NCI-H2227 treated with DMSO at 0.1 percent for 48 hours (cell line): ENCODE measurements at regions not wholly inside any gene's neighbourhood (a gene's known extent, or its start where the extent isn't known, plus 50 kb on each side); places are given as distances from the start of the nearest gene placed in this dataset.

Source experiments
- DNase-seq: peaks from one replicate; lab custom pipeline; 2025; lab: John Stamatoyannopoulos, UW

DNA sequence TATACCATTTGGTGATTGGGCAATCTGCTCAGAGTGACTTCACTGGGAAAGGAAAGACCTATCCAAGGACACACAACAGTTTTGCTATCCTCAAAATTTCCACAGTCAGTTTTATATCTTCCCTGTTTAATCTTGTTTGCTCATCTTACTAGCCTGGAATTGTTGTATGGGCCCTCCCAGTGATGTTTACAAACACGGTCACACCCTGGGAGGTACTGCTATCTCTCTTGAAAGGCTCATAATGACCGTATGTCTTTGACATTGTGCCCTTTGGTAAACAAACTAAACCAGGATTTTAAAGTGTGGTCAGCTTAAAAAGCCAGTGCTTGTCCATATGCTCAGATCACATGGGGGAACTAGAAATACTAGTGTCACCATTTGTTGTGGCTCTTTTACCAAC lies 277.0 kb downstream of the CDH2 start:
- no peak for DNase-seq

DNA sequence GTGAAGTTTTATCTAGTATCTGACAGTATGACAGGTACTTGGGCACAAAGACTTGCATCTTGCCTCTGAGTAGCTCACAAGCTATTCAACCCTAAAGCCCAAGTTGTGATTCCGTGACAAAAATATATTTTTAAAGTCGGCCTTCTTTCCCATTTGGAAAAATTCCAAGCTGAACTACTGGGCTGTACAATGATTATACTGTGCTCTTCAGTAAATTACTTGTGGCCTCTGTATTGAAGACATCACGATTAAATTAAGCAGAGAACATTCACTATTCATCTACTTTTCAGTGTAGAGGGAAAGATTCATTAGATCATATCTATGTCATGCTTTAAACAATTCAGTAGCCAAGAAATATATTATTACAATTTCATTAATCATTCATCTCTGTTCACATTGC lies 282.2 kb downstream of the CDH2 start:
- peak; percentile 20 for DNase-seq

DNA sequence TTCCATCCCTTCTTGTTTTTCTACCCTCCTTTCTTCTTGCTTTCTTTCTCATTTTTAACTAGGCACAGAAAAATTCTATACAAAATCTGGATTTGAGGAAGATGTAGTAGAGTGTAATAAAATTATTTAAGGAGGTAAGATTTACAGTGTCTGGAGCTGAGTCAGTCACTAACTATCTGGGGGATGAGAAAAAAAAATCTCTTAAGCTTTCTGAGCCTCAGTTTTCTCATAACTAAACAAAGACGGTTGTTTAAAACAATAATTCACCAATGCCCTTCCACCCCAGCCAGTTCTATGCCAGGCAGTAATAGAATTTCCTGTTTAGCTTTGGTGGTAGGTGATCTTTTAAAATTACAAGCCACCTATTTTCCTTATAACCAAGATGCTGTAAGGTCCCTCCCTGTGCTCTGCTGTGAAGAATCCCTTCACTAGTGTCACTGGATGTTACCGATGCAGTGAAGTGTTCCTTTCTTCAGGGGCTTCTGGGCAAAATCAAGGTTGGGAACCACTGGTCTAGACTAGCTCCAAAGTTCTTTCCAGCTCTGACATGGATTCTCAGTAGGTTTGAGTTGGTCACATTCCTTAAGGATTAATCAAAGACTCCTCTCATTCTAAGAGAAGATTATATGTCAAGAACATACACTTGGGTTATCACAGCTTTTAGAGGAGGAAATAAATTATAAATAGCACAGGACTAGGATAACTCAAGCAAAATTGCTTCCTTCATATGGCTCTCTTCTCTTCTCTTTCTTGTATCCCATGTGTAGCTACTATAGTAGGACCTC lies 289.0 kb downstream of the CDH2 start:
- DNase-seq = no peak

DNA sequence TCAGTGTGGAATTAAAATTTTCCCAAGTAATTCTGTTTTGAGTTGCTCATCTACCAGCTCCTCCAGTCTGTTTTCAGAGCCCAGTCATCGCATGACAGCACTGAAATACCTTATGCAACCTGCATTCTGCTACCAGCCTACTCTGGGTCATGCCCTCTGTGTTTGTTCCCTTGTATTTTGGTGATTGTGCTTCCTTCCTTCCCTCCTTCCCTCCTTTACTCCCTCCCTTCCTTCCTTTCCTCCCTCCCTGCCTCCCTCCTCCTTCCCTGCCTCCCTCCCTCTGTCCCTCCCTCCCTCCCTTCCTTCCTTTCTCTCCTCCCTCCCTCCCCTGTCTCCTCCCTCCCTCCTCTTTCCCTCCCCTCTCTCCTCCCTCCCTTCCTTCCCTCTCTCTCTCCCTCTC lies 289.6 kb downstream of the CDH2 start:
- DNase-seq = no peak

DNA sequence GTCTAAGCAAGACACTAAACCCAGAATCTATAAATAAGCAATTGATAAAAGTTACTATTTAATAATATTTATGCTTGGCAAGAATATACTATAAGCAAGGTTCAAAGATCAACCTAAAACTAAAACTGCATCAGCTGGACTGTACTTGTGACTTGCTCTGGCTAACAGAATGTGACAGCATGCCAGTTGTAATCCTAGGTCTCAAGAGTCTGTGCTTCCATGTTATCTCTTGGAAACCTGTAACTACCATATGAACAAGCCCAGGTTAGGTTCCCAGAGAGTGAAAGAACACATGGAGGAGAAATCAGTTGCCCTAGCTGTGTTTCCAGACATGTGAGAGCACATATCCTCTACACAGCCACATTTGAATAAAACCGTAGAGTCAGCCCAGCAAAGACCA lies 297.4 kb downstream of the CDH2 start:
- no peak for DNase-seq

DNA sequence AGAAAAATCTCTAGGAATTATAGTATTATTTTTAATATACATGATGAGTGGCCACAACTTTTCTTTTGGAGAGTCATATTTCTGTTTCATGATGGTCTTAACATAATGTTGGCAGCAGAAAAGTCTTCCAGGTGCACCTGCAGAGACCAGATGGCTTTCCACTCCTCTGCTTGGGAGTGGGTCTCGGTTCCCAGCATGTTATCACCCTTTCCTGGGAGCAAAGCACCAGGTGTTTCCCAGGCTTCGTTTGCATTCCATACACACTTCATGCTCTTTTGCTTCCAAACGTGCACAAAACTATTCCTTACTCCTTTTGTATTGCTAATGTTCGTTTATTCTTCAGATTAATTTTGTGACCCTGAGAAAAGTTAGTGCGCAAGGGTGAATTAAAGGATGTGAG lies 305.2 kb downstream of the CDH2 start:
- no peak for DNase-seq

DNA sequence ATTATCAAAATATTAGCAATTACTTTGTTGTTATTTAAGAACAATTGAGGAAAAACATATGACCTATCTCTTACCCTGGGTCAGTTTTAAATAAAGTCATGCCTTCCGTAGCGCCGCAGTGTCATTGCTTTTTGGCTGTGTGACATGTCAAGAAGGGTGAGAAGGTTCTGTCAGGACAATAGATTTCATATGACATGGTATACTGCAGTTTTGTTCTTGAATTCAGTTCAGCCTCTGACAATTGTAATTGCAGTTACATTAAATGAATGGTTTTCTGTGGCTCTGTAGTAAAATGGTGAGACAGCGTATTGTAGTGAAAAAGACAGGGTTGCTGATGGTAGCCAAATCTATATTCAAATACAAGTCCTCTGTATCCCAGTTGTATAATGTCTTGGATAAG lies 307.2 kb downstream of the CDH2 start:
- no peak for DNase-seq

DNA sequence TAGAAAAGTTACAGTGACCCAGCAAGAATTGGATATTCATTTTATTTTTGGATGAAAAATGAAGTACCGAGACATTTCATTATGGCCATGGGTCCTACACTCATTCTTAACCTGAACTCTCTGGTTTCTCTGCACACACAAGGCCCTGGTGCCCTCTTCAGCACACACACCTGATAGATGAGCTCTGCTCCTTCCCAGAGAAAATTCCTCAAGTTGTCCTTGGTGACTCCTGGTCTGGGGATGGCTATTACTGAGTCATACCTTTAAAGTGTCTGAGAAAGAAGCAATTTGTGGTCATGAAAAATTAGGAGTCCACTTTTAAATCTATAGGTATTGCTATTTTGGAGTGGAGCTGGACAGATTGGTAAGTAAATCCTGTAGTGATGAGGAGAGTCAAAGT lies 311.5 kb downstream of the CDH2 start:
- no peak for DNase-seq

DNA sequence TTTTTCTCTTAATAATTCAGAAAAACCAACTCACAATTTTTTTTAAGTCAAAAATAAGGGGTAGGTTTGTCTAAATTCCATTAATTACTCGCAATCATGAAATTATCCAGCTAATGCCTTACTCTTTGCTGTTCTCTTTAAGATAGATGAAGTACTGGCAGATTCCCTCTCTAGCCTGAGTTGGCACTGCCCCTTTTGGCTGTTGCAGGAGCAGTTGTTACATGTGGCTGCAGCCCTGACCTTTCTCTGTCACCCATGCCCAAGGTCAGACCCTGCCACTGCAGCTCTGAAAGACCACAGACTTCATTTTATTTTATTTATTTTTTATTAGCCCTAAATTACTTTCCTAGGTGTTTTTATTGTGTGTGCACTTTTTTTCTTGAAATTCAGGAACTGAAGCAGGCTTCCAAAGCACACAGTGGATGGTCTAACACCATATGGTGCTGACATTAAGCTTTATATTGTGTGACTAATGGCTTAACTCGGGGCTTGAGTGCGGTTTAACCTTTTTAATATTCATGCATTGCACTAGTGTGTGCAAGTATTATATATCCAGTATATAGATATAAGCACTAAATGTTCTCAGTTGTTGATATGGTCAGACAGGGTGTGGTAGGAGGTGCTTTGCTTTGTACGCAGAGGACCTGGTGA lies 313.0 kb downstream of the CDH2 start:
- no peak for DNase-seq

DNA sequence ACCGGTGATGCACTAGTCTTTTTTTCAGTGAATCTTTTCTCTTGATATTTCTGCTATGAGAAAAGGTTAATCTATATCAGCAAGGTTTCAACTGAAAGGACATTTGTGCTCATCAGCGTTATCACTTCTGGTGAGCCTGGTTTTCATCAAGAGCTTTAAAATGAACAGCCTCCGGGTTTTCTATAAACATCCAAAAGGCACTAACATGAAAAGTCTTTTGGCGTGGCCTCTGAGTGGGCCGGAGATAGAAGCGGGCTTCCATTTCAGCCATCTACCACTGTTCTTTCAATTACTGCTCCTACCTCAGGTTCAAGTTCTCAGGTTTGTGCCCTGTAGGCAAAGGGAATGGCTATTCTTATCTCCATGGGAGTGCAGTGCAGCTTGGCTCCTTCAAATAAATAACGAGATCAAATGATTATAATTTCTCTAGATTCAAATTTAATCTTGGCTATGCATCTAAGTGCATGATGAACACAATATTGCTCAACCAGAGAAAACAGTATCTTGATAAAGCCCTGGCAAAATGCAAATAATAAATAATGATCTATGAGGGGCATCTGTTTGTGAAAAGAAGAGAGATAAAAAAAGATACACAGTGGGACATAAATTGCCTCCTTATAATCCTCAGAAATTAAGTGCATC lies 314.8 kb downstream of the CDH2 start:
- peak; percentile 60 for DNase-seq

DNA sequence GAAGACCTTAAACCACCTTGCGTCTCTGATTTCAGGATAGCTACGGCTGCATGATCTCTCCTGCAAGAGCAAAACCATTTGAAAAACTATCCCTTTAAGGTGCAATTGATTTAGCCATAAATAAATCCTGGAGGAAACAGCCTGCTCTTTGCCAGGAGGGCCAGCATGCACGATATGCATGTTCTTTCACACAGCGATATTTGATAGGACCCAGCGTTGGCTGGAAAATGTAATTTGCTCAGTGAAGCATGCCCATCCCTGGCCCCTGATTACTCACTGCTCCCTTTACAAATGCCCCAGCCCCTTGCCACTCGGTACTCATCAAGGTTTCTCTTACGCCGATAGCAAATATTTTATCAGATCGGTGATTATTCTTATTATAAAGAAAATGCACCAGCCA lies 315.4 kb downstream of the CDH2 start:
- DNase-seq = peak; percentile 76

DNA sequence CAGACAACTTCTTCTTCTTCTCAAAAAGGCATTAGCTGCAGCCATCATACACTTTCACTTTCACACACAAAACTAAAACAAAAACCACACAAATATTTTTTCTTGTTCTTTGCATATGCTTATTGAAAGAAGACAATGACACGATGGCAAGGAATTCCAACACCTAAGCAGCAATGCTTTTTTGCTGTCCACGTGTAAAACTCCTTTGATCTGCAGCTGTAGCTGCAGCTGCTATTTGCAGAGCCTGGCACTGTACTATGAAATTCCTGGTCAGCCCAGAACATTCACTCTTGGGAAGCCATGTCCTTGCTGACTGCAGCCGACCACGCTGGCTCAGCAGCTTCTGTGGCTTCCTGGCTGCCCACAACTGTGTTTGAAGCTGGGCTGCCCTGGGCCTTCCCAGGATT lies 316.2 kb downstream of the CDH2 start:
- DNase-seq = peak; percentile 35

DNA sequence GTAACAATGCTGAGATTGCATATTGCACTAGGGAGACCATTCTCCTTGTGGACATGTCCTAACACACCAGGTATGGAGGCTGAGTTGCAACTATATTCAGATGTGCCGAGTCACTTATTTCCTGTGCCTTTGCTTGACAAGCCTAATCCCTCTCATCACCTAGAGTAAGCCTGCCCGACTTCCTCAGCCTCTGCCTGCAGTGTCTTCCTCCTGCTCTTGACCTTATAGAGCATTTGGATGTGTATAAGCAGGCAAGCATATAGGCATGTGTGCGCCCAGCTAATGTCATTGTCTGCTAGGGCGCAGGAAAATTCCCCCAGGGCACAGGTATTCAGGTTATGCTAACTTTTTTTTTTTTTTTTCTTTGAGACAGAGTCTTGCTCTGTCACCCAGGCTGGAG lies 316.9 kb downstream of the CDH2 start:
- DNase-seq = no peak

DNA sequence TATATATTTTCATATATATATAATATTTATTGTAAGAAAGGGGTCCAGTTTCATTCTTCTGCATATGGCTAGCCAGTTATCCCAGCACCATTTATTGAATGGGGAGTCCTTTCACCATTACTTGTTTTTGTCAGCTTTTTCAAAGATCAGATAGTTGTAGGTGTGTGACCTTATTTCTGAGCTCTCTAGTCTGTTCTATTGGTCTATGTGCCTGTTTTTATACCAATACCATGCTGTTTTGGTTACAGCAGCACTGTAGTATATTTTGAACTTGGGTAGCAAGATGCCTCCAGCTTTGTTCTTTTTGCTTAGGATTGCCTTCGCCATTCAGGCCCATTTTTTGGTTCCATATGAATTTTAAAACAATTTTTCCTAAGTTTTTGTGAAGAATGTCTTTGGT lies 320.1 kb downstream of the CDH2 start:
- no peak for DNase-seq

DNA sequence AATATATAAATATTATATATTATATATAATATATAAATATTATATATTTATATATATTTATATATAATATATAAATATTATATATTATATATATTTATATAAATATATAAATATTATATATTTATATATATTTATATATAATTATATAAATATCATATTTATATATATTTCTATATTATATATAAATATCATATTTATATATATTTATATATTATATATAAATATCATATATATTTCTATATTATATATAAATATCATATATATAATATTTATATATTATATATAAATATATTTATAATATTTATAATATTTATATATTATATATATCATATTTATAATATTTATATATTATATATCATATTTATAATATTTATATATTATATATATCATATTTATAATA lies 321.4 kb downstream of the CDH2 start:
- no peak for DNase-seq

DNA sequence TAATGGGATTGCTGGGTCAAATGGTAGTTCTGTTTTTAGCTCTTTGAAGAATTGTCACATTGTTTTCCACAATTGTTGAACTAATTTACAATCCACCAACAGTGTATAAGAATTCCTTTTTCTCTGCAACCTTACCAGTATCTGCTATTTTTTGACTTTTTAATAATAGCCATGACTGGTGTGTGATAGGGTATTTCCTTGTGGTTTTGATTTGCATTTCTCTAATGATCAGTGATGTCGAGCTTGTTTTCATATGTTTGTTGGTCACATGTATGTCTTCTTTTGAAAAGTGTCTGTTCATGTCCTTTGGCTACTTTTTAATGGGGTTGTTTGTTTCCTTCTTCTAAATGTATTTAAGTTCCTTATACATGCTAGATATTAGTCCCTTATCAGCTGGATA lies 322.3 kb downstream of the CDH2 start:
- DNase-seq = no peak

DNA sequence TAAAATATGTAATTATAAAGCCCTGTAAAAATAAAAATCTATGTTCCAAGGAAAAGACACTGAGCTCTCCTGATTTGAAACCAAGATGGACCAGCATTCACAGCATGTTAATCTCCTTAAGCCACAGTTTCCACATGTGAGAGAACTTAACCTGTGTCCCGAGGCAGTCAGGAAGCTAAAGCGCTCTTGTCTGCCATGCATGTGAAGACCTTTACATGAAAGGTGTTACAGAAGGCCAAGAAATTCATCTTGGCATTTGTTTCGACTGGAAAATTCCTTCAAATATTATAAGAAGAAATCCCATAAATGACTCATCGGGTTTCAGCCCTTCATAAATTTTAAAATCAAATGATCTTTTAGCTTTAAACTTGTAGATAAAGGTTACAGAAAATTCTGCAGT lies 328.6 kb downstream of the CDH2 start:
- DNase-seq = no peak

DNA sequence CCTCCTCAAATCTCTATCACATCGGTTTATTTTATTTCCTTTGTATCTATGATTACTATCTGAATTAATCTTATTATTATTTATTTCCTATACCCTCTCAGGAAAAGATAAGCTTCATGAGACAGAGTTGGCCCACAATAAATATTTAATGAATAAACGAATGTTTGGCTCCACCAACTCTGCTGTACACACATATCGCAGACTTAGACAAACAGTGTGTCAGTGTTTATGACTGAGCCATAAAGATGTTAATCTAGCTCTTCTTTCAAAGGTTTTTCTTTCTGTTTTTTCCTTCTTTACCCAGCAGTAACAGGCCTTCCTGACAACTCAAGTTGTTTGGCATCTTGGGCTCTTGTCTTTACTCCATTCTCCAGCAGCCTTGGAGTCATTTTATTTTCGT lies 329.5 kb downstream of the CDH2 start:
- no peak for DNase-seq

DNA sequence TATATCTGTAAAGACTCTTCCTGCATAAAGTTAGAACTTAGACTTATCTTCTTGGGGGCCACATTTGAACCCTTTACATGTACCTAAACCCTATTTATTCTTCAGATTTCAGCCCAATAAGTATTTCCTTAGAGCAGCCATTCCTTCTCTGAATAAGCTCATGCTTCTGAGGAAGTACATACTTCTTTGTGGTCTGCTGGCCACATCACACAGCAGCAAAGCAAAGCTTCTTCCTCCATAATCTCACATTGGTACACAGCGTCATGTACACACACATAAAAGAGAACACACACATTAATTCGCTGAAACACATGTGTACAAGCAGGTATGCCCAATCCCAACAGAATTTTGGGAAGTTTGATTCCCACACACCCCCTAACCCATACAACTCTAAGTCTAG lies 331.0 kb downstream of the CDH2 start:
- no peak for DNase-seq

DNA sequence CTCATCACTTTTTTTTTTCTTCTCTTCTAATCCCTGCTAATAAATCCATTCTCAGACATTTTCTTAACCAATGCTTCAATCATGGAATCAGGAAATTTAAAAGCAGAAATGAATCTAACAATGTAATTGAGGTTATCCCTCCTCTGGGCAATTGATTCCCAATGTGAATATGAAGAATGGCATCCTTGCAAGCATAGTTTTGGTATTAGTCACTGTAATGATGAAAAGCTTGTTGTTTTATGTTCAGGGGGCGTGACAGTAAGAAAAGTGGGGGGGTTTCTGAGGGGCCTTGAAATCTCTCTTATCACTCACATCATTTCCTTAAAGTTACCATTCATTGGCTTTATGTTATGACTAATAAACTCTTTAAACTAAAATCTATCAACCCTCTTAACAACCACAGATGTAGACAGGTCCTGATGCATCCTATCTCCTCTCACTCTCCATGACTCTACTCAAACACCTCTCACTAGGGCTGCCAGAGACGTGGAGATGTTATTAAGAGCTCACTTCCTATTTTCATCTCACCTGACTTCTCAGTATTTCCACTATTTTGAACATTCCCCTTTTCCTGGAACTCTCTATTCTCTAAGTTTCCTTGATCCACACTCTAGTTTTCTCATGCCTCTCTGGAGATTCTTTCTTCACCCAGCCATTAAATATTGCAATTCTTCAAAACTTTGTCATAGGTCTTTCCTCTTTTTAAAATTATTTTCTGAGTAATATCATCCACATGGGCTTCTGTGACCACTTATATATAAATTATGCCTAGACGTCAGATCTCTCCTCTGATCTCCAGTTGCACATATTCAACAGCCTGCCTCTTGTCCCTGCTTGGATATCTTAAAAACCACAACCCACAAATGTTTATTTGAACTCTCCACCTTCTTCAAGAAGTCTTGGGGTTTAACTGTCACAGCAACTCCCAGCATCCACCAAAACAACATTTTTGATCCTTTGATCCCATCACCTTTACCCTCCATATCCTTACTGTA lies 332.9 kb downstream of the CDH2 start:
- DNase-seq = no peak

DNA sequence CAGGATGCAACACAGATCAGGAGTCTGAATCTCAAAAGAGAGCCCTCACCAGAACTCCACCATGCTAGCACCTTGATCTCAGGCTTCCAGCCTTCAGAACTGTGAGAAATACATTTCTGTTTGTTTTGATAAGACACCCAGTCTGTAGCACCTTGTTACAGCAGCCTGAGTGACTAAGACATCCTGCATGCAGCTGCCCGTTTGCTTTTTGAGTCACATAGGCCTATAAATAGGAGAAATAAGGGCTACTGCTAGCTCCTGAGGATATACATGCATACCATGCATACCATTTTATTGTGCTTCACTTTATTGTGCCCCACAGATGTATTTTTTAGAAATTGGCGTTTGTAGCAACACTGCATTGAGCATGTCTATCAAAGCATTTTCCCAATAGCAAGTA lies 337.8 kb downstream of the CDH2 start:
- DNase-seq = no peak

DNA sequence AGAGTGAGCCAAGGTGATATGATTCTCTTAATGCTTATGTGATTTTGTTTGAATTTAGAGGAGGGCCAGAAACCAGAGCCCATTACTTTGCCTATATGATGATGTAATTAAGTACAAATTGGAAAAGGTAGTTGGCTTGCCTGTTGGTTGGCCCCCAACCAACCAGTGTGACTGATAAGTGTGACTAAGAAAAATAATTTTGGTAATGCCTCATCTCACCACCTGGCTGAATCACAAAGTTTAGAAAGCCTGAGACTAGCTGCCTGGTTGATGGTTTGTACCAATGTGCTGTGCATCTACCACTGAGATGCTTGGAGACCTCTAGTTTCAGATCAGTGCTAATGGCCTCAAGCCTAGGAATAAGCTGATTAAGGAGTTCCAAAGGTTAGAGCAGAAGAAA lies 338.7 kb downstream of the CDH2 start:
- no peak for DNase-seq
